HEK293T (cell line): ENCODE measurements at regions not wholly inside any gene's neighbourhood (a gene's known extent, or its start where the extent isn't known, plus 50 kb on each side); places are given as distances from the start of the nearest gene placed in this dataset.

ENCODE experiments used
- CTCF ChIA-PET: fragments of 350-600 bp; formaldehyde crosslinking; extraction: SDS; loops from one replicate; lab custom pipeline; 2021; ENCODE audit warnings: antibody characterized with exemption, inconsistent platforms; lab: Yijun Ruan, JAX
- POLR2A ChIA-PET: fragments of 350-600 bp; formaldehyde crosslinking; extraction: SDS; loops from one replicate; lab custom pipeline; 2020; ENCODE audit warnings: antibody characterized with exemption, inconsistent platforms; lab: Yijun Ruan, JAX
- DNase-seq: peaks from one replicate; pipeline ENCODE4 v3.0.0; 2012; ENCODE audit warnings: mixed read lengths; ENCODE audit errors: extremely low spot score
- ARNT ChIP-seq: fragments of 450-650 bp; IDR thresholded peaks from 2 replicates; pipeline ENCODE4 v1.6.1; 2017; ENCODE audit warnings: mild to moderate bottlenecking
- BHLHE40 ChIP-seq: fragments of 450-650 bp; IDR thresholded peaks from 2 replicates; pipeline ENCODE4 v1.6.1; 2016; ENCODE audit warnings: mild to moderate bottlenecking, moderate library complexity, borderline replicate concordance
- CTBP1 ChIP-seq: fragments of 450-650 bp; IDR thresholded peaks from 2 replicates; pipeline ENCODE4 v1.6.1; 2016; ENCODE audit warnings: borderline replicate concordance
- ELF4 ChIP-seq: fragments of 450-650 bp; IDR thresholded peaks from 2 replicates; pipeline ENCODE4 v1.6.1; 2017; ENCODE audit warnings: antibody characterized with exemption
- FOXA1 ChIP-seq: fragments of 450-650 bp; IDR thresholded peaks from 2 replicates; pipeline ENCODE4 v1.6.1; 2016; ENCODE audit warnings: mild to moderate bottlenecking
- FOXK2 ChIP-seq: fragments of 450-650 bp; IDR thresholded peaks from 2 replicates; pipeline ENCODE4 v1.6.1; 2016; ENCODE audit warnings: mild to moderate bottlenecking
- FOXM1 ChIP-seq: fragments of 450-650 bp; IDR thresholded peaks from 2 replicates; pipeline ENCODE4 v1.6.1; 2017; ENCODE audit warnings: mild to moderate bottlenecking, borderline replicate concordance
- HDGF ChIP-seq: fragments of 450-650 bp; IDR thresholded peaks from 2 replicates; pipeline ENCODE4 v1.6.1; 2017; ENCODE audit warnings: antibody characterized with exemption, borderline replicate concordance
- L3MBTL2 ChIP-seq: fragments of 450-650 bp; conservative IDR thresholded peaks from 2 replicates; pipeline ENCODE4 v1.6.1; 2016; ENCODE audit warnings: mild to moderate bottlenecking
- LEF1 ChIP-seq: fragments of 450-650 bp; IDR thresholded peaks from 2 replicates; pipeline ENCODE4 v1.6.1; 2017; ENCODE audit warnings: mild to moderate bottlenecking, borderline replicate concordance
- NFRKB ChIP-seq: fragments of 450-650 bp; IDR thresholded peaks from 2 replicates; pipeline ENCODE4 v1.6.1; 2016; ENCODE audit warnings: mild to moderate bottlenecking, moderate library complexity
- SP1 ChIP-seq: fragments of 450-650 bp; IDR thresholded peaks from 2 replicates; pipeline ENCODE4 v1.6.1; 2017
- SUZ12 ChIP-seq: fragments of 450-650 bp; IDR thresholded peaks from 2 replicates; pipeline ENCODE4 v1.6.1; 2016; ENCODE audit warnings: mild to moderate bottlenecking
- TARDBP ChIP-seq: fragments of 450-650 bp; IDR thresholded peaks from 2 replicates; pipeline ENCODE4 v1.6.1; 2016
- ZNF384 ChIP-seq: fragments of 450-650 bp; IDR thresholded peaks from 2 replicates; pipeline ENCODE4 v1.6.1; 2016
- TF ChIP-seq, protein P1 (sequence below): fragments of 450-650 bp; IDR thresholded peaks from 2 replicates; pipeline ENCODE4 v1.6.1; 2016

DNA sequence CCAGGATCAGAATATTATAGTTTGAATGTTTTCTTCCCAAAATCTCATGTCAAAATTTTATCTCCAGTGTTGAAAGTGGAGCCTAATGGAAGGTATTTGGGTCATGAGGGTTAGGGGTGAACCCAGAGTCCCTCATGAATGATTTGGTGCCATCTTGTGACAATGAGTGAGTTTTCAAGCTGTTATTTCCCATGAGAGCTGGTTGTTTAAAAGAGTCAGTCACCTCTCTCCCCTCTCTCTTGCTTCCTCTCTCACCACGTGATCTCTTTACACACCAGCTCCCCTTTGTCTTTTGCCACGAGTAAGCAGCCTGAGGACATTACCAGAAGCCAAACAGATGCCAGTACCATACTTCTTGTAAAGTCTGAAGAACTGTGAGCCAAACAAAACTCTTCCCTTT is 561.6 kb downstream of the RERGL start:
- TF ChIP-seq ELF4 = no peak
- TF ChIP-seq L3MBTL2 = no peak
- no peak for TF ChIP-seq BHLHE40
- TF ChIP-seq LEF1 = no peak
- no peak for TF ChIP-seq FOXM1
- TF ChIP-seq TARDBP = no peak
- TF ChIP-seq SP1 = no peak
- no peak for TF ChIP-seq ARNT
- TF ChIP-seq ZNF384 = no peak
- TF ChIP-seq SUZ12 = no peak
- TF ChIP-seq, protein P1, sequence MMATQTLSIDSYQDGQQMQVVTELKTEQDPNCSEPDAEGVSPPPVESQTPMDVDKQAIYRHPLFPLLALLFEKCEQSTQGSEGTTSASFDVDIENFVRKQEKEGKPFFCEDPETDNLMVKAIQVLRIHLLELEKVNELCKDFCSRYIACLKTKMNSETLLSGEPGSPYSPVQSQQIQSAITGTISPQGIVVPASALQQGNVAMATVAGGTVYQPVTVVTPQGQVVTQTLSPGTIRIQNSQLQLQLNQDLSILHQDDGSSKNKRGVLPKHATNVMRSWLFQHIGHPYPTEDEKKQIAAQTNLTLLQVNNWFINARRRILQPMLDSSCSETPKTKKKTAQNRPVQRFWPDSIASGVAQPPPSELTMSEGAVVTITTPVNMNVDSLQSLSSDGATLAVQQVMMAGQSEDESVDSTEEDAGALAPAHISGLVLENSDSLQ = no peak
- TF ChIP-seq NFRKB = no peak
- TF ChIP-seq FOXA1 = no peak
- TF ChIP-seq FOXK2 = no peak
- TF ChIP-seq HDGF = no peak
- POLR2A ChIA-PET = no interaction called here
- CTCF ChIA-PET = no interaction called here
- DNase-seq = no peak

DNA sequence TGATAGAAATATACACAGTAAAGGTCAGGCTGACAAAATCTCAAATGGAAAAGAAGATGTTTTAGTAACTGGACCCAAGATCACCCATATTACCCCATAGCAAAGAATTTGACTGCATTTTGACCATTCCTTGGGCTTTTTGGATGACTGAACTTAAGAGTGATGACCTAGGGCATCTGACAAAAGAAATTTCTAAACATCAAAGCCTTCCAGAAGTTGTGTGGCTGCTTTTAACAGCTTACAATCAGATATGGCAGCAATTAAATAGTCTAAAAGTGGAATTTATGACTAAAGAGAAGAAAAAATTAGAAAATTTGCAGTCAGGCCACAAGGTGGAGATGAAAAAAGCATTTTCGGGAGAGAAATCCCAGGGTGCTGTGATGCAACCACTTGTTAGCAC is 563.0 kb downstream of the RERGL start:
- POLR2A ChIA-PET = interaction anchor here (0.6 kb wide), 1 partner anchor 488 kb away, joined by 3 read pairs; no protein-coding TSS in a partner anchor
- no peak for DNase-seq
- TF ChIP-seq TARDBP (no peak), SP1 (no peak), CTBP1 (no peak), ZNF384 (no peak), FOXK2 (no peak), FOXA1 (no peak), BHLHE40 (no peak), SUZ12 (no peak), HDGF (no peak)
- TF ChIP-seq, protein P1 = no peak
- CTCF ChIA-PET = no interaction called here

DNA sequence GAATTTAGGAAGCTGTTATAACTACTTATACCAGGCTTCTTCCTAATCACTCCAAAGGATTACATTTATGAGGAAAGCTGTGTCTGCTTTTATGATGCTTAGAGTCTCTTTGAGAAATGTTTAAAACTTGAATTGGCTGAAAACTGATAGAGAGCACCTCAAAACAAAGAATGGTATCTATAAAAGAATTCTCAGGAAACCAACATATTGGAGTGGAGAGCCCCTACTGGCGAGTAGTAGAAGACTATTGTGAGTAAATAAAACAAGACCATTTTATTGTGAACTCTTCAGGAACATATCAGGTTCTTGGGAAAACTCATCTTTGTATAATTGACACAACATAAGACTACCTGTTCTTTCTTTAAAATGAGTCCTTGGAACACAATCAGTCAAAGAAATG is 578.6 kb downstream of the RERGL start:
- TF ChIP-seq NFRKB (no peak), LEF1 (no peak), FOXM1 (no peak), SUZ12 (no peak), HDGF (no peak), FOXK2 (no peak), CTBP1 (no peak), TARDBP (no peak), SP1 (no peak), ELF4 (no peak)
- TF ChIP-seq, protein P1 = no peak
- no peak for DNase-seq

DNA sequence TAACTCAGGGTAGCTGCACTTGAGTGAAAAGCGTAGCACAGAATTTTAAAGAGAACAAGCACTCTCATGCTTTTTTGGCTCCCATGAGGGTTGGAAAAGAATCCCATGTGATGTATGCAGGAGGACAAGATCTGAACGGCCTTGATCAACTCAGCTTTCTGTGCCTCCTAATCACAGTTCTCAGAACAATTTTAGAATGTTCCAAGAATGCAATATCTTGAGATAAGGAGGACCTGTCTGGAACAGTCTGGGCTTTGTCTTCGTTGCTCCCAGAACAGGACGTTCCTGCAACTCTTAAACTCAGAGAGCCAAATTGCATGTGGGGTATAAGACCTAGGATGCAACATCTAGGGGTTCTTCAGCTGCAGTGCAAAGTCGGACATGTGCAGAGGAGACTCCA is 582.7 kb downstream of the RERGL start:
- DNase-seq = no peak
- TF ChIP-seq SUZ12 = no peak
- no peak for TF ChIP-seq L3MBTL2
- no peak for TF ChIP-seq FOXM1
- no peak for TF ChIP-seq TARDBP
- TF ChIP-seq ARNT = no peak
- TF ChIP-seq BHLHE40 = no peak
- no peak for TF ChIP-seq ELF4
- no peak for TF ChIP-seq SP1
- no peak for TF ChIP-seq FOXK2
- TF ChIP-seq, protein P1 = no peak
- no peak for TF ChIP-seq FOXA1
- TF ChIP-seq CTBP1 = no peak
- TF ChIP-seq ZNF384 = no peak
- CTCF ChIA-PET = no interaction called here
- POLR2A ChIA-PET = no interaction called here

More for the DNA sequence above, 578.6 kb downstream of the RERGL start:
- CTCF ChIA-PET = no interaction called here
- POLR2A ChIA-PET = no interaction called here

DNA sequence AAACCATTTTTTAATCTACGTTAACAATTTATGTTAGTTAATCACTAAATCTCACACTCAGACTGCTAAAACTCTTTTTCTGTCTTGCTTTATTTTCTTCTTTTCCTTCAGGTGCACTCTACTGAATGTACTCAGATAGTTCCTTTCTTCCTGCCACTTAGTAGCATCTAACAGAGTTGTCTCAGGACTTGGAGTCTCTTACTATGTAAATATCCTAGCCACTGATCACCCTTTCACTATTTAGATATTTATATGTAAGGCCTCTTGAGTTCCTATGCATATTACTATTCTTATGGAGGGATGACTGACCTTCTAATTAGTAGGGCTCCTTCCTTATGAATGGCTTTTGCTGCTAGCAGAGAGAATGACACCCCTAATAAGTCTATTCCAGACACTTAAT is 586.3 kb downstream of the RERGL start:
- CTCF ChIA-PET = no interaction called here
- DNase-seq = no peak
- no peak for TF ChIP-seq HDGF
- POLR2A ChIA-PET = no interaction called here

DNA sequence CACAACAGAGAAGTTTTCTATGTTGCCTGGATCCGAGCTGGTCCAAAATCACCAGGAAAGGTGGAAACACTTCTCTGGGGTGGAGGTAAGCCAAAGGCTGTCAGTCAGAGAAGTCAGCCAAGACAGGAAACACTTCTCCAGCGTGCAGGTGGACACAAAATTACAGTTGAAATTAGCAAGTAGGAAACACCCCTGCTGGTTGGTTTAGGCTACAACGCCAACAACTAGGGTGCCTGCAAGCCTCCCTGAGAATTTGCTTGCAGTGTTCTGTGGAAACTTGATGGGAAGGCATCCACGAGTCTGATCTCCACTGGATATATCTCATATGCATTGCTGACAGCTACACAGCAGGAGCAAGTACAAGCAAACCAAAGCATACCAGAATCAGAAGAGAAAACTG is 600.5 kb downstream of the RERGL start:
- TF ChIP-seq LEF1 (no peak), TARDBP (no peak)
- TF ChIP-seq, protein P1 = no peak
- ChIA-PET CTCF (no interaction called here), POLR2A (no interaction called here)
- no peak for DNase-seq
